ENCODE measurements at regions not wholly inside any gene's neighbourhood (a gene's known extent, or its start where the extent isn't known, plus 50 kb on each side); places are given as distances from the start of the nearest gene placed in this dataset.

DNA sequence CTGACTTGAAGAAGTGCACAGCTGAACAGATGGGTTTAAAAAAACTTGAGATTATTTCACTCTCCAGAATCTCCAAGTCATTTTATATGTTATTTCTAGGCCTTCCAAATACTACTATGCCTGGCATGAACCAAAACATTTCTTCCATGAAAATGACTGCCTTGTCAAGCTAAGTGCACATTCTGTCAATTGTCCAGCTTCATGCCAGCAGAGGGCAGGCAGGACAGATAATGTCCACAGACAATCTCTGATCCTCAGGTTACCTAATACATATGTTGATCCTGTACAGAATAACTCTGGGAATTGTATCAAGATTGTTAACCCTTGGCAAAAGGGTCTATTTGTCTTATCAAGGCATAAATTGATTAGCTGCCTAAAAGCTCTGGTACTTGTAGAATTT is 229.5 kb downstream of the AASDHPPT start:
- TF ChIP-seq CTCF (IDR thresholded peaks at IDR 0.05) (peak; percentile 39; the same call in 1 of the 2 replicates), REST (IDR thresholded peaks at IDR 0.05; ENCODE audit: insufficient read depth in 1 of 2, low read depth in 2 of 2, low read length in 1 of 2) (no peak), POLR2AphosphoS5 (IDR thresholded peaks at IDR 0.05; ENCODE audit: low read depth, low read length) (no peak), SIN3A (IDR thresholded peaks at IDR 0.05; ENCODE audit: borderline replicate concordance, insufficient read depth, low read depth, low read length) (no peak), TCF7L2 (IDR thresholded peaks at IDR 0.05; ENCODE audit: low read depth, low read length) (no peak)
